NT2/D1 (cell line): ENCODE measurements at regions not wholly inside any gene's neighbourhood (a gene's known extent, or its start where the extent isn't known, plus 50 kb on each side); places are given as distances from the start of the nearest gene placed in this dataset.

Source experiments
- DNase-seq: peaks from one replicate; pipeline ENCODE4 v3.0.0-alpha.2; 2011; ENCODE audit warnings: low read depth, low spot score
- H3K27me3 ChIP-seq: 2 replicates; pipeline ENCODE4 v1.6.0; 2011; ENCODE audit warnings: mild to moderate bottlenecking; ENCODE audit not compliant: insufficient read length, insufficient read depth
- H3K36me3 ChIP-seq: 2 replicates; pipeline ENCODE4 v1.6.1; 2011; ENCODE audit warnings: mild to moderate bottlenecking, low read length, mixed read lengths; ENCODE audit not compliant: insufficient read depth, insufficient read length
- H3K4me1 ChIP-seq: 2 replicates; pipeline ENCODE4 v1.5.1; 2011; ENCODE audit not compliant: insufficient read depth, insufficient read length
- H3K4me3 ChIP-seq: 2 replicates; pipeline ENCODE4 v1.5.1; 2011; ENCODE audit warnings: low read depth; ENCODE audit not compliant: insufficient read length
- H3K9ac ChIP-seq: 2 replicates; pipeline ENCODE4 v1.6.0; 2011; ENCODE audit warnings: low read depth; ENCODE audit not compliant: insufficient read length
- H3K9me3 ChIP-seq: 2 replicates; pipeline ENCODE4 v1.5.1; 2011; ENCODE audit warnings: mild to moderate bottlenecking, low read length; ENCODE audit not compliant: insufficient read depth
- SUZ12 ChIP-seq: IDR thresholded peaks from 2 replicates; pipeline ENCODE4 v1.6.1; 2011; ENCODE audit not compliant: insufficient read length, insufficient read depth; ENCODE audit errors: extremely low read depth
- YY1 ChIP-seq: IDR thresholded peaks from 2 replicates; pipeline ENCODE4 v1.6.1; 2011; ENCODE audit not compliant: insufficient read length, insufficient read depth
- ZNF274 ChIP-seq: IDR thresholded peaks from 2 replicates; pipeline ENCODE4 v1.6.1; 2011; ENCODE audit warnings: mild to moderate bottlenecking, low read depth, low read length

- H3K9ac ChIP-seq = no peak overlapping the region
- H3K36me3 ChIP-seq = no peaks in the 10 kb centered on the region
- no peaks in the 10 kb centered on the region for H3K4me1 ChIP-seq
- no peaks in the 10 kb centered on the region for H3K27me3 ChIP-seq
- DNase-seq = no peak
- H3K9me3 ChIP-seq = no peaks in the 10 kb centered on the region
- TF ChIP-seq YY1 (no peak), SUZ12 (no peak), ZNF274 (no peak)
- H3K4me3 ChIP-seq = no peak overlapping the region
Observed at GRCh38 chr2:122864728-122865127, 1109.3 kb downstream of the TSN start.

- no peaks in the 10 kb centered on the region for H3K9me3 ChIP-seq
- no peaks in the 10 kb centered on the region for H3K36me3 ChIP-seq
- TF ChIP-seq YY1 = no peak
- TF ChIP-seq SUZ12 = no peak
- TF ChIP-seq ZNF274 = no peak
- no peak overlapping the region for H3K4me3 ChIP-seq
- H3K27me3 ChIP-seq = no peaks in the 10 kb centered on the region
- no peak overlapping the region for H3K9ac ChIP-seq
- DNase-seq = no peak
- no peaks in the 10 kb centered on the region for H3K4me1 ChIP-seq
Observed at GRCh38 chr2:122866095-122866494, 1110.6 kb downstream of the TSN start.

- Histone ChIP-seq H3K9ac (no peak overlapping the region), H3K4me1 (no peaks in the 10 kb centered on the region), H3K9me3 (no peaks in the 10 kb centered on the region), H3K27me3 (no peaks in the 10 kb centered on the region), H3K4me3 (no peak overlapping the region), H3K36me3 (no peaks in the 10 kb centered on the region)
- TF ChIP-seq YY1 = no peak
- TF ChIP-seq SUZ12 = no peak
- no peak for TF ChIP-seq ZNF274
- no peak for DNase-seq
Observed at GRCh38 chr2:122867941-122868340, 1112.5 kb downstream of the TSN start.

GRCh38 chr2:122868646-122869275, 1113.3 kb downstream of the TSN start:
- Histone ChIP-seq H3K36me3 (no peaks in the 10 kb centered on the region), H3K9ac (no peak overlapping the region), H3K9me3 (no peaks in the 10 kb centered on the region; the same call in 1 of the 2 replicates), H3K4me1 (no peaks in the 10 kb centered on the region), H3K4me3 (no peak overlapping the region), H3K27me3 (no peaks in the 10 kb centered on the region)
- TF ChIP-seq SUZ12 = no peak
- no peak for TF ChIP-seq ZNF274
- TF ChIP-seq YY1 = no peak
- DNase-seq = no peak

- Histone ChIP-seq H3K9ac (no peak overlapping the region), H3K9me3 (no peaks in the 10 kb centered on the region; the same call in 1 of the 2 replicates)
Observed at GRCh38 chr2:122873951-122874350, 1118.5 kb downstream of the TSN start.

GRCh38 chr2:122875091-122875865, 1119.8 kb downstream of the TSN start:
- H3K27me3 ChIP-seq = no peaks in the 10 kb centered on the region
- no peak for TF ChIP-seq YY1
- no peak for TF ChIP-seq ZNF274
- no peak for TF ChIP-seq SUZ12
- no peaks in the 10 kb centered on the region; the same call in 1 of the 2 replicates for H3K9me3 ChIP-seq
- no peaks in the 10 kb centered on the region for H3K4me1 ChIP-seq
- H3K36me3 ChIP-seq = no peaks in the 10 kb centered on the region
- no peak overlapping the region for H3K4me3 ChIP-seq
- no peak for DNase-seq
- H3K9ac ChIP-seq = no peak overlapping the region

More at GRCh38 chr2:122873951-122874350, 1118.5 kb downstream of the TSN start:
- TF ChIP-seq YY1 (no peak), SUZ12 (no peak), ZNF274 (no peak)
- no peak overlapping the region for H3K4me3 ChIP-seq
- no peaks in the 10 kb centered on the region for H3K36me3 ChIP-seq
- H3K27me3 ChIP-seq = no peaks in the 10 kb centered on the region
- no peak for DNase-seq
- H3K4me1 ChIP-seq = no peaks in the 10 kb centered on the region

GRCh38 chr2:122883849-122884248, 1128.4 kb downstream of the TSN start:
- no peak overlapping the region for H3K9ac ChIP-seq
- no peaks in the 10 kb centered on the region for H3K4me1 ChIP-seq
- H3K36me3 ChIP-seq = no peaks in the 10 kb centered on the region
- TF ChIP-seq YY1 = no peak
- TF ChIP-seq ZNF274 = no peak
- TF ChIP-seq SUZ12 = no peak
- H3K4me3 ChIP-seq = no peak overlapping the region
- H3K9me3 ChIP-seq = no peaks in the 10 kb centered on the region
- DNase-seq = no peak
- no peaks in the 10 kb centered on the region for H3K27me3 ChIP-seq
